A549 (cell line): ENCODE measurements at regions not wholly inside any gene's neighbourhood (a gene's known extent, or its start where the extent isn't known, plus 50 kb on each side); places are given as distances from the start of the nearest gene placed in this dataset.

Source experiments
- ATAC-seq, 2 experiments: fragments of 200-7000 bp in 1 of 2; fragments of >200 bp in 1 of 2; cut with Nextera tagmentation in 1 of 2; cut with Tn5 transposase in 1 of 2; 3 replicates each; pipeline versions ENCODE4 v1.8.0 to v1.9.1; 2018 to 2020; ENCODE audit warnings: mild to moderate bottlenecking in 1 of 2, moderate library complexity in 1 of 2
- CTCF ChIA-PET: fragments of 300-600 bp; sonication (Branson Sonifier 250); formaldehyde crosslinking; extraction: SDS; loops from one replicate; lab custom pipeline; 2021; ENCODE audit warnings: antibody characterized with exemption, inconsistent platforms; lab: Yijun Ruan, JAX
- POLR2A ChIA-PET: fragments of 350-600 bp; formaldehyde crosslinking; extraction: SDS; loops from one replicate; lab custom pipeline; 2021; ENCODE audit warnings: antibody characterized with exemption, inconsistent platforms; lab: Yijun Ruan, JAX
- DNase-seq, 2 experiments: peaks; one replicate each; pipeline versions ENCODE4 v3.0.0 to v3.0.0-alpha.2; 2011 to 2016; ENCODE audit warnings: low read depth in 1 of 2, low spot score in 1 of 2
- FAIRE-seq: peaks from 2 replicates; lab custom pipeline; 2011; peaks lifted over from hg19 to GRCh38; lab: Jason Lieb, UNC
- H3K27ac ChIP-seq, 2 experiments: fragments of >200 bp; sonication (Bioruptor Twin); formaldehyde crosslinking; 3 replicates each; pipeline ENCODE4 v1.5.1; 2016 to 2017
- H3K4me1 ChIP-seq: fragments of >200 bp; sonication (Bioruptor Twin); formaldehyde crosslinking; 3 replicates; pipeline ENCODE4 v1.6.1; 2016
- H3K4me2 ChIP-seq: fragments of >200 bp; sonication (Bioruptor Twin); formaldehyde crosslinking; 3 replicates; pipeline ENCODE4 v1.6.1; 2016
- H3K4me3 ChIP-seq: fragments of >200 bp; sonication (Bioruptor Twin); formaldehyde crosslinking; 3 replicates; pipeline ENCODE4 v1.5.1; 2016
- H3K9me3 ChIP-seq: fragments of >200 bp; sonication (Bioruptor Twin); formaldehyde crosslinking; 3 replicates; pipeline ENCODE4 v1.6.1; 2016
- CBX2 ChIP-seq: fragments of 200-600 bp; sonication (generic); IDR thresholded peaks from 2 replicates; pipeline ENCODE4 v1.6.1; 2016; ENCODE audit warnings: low read depth, mild to moderate bottlenecking, borderline replicate concordance
- CEBPB ChIP-seq, 2 experiments: fragments of >200 bp in 1 of 2; sonication (Bioruptor Twin) in 1 of 2; formaldehyde crosslinking in 1 of 2; IDR thresholded peaks; 2 replicates each; pipeline ENCODE4 v1.6.1; 2012 to 2016
- EHMT2 ChIP-seq: fragments of 200-600 bp; sonication (generic); IDR thresholded peaks from 2 replicates; pipeline ENCODE4 v1.6.1; 2016; ENCODE audit warnings: antibody characterized with exemption, low read depth, mild to moderate bottlenecking, moderate library complexity
- ESRRA ChIP-seq: fragments of 150-350 bp; IDR thresholded peaks from 2 replicates; pipeline ENCODE4 v1.6.1; 2014; ENCODE audit warnings: mild to moderate bottlenecking, low read length, borderline replicate concordance
- FOSB ChIP-seq: fragments of 250-450 bp; sonication (Bioruptor Pico); IDR thresholded peaks from 2 replicates; pipeline ENCODE4 v1.5.0; 2020; ENCODE audit warnings: mild to moderate bottlenecking, moderate library complexity
- GATA3 ChIP-seq: IDR thresholded peaks from 2 replicates; pipeline ENCODE4 v1.6.1; 2012; ENCODE audit warnings: borderline replicate concordance
- HOXA7 ChIP-seq: fragments of 250-450 bp; sonication (Bioruptor Pico); IDR thresholded peaks from 2 replicates; pipeline ENCODE4 v1.5.0; 2020; ENCODE audit warnings: mild to moderate bottlenecking, moderate library complexity
- HOXB5 ChIP-seq: fragments of 250-450 bp; sonication (Bioruptor Pico); IDR thresholded peaks from 2 replicates; pipeline ENCODE4 v1.5.0; 2020; ENCODE audit warnings: mild to moderate bottlenecking, moderate library complexity
- JUN ChIP-seq, 2 experiments: fragments of >200 bp; sonication (Bioruptor Twin); formaldehyde crosslinking; IDR thresholded peaks; 2 replicates in 1 of 2; 3 replicates in 1 of 2; pipeline ENCODE4 v1.6.1; 2016 to 2017
- KDM1A ChIP-seq: fragments of 200-600 bp; sonication (generic); IDR thresholded peaks from 2 replicates; pipeline ENCODE4 v1.6.1; 2016; ENCODE audit warnings: low read depth, mild to moderate bottlenecking
- MYC ChIP-seq: IDR thresholded peaks from 2 replicates; pipeline ENCODE4 v1.6.1; 2012; ENCODE audit warnings: mild to moderate bottlenecking, inconsistent platforms, low read length, improper control_type of control experiment, borderline replicate concordance
- RAD21 ChIP-seq, 2 experiments: fragments of >200 bp in 1 of 2; sonication (Bioruptor Twin) in 1 of 2; formaldehyde crosslinking in 1 of 2; IDR thresholded peaks in 1 of 2; conservative IDR thresholded peaks in 1 of 2; 2 replicates in 1 of 2; 3 replicates in 1 of 2; pipeline ENCODE4 v1.6.1; 2012 to 2018; ENCODE audit warnings: inconsistent platforms in 1 of 2
- RARB ChIP-seq: fragments of 250-450 bp; sonication (Bioruptor Pico); IDR thresholded peaks from 2 replicates; pipeline ENCODE4 v1.8.0; 2021; ENCODE audit warnings: mild to moderate bottlenecking, moderate library complexity
- RNF2 ChIP-seq: fragments of 200-600 bp; sonication (generic); IDR thresholded peaks from 2 replicates; pipeline ENCODE4 v1.6.1; 2016; ENCODE audit warnings: low read depth, mild to moderate bottlenecking, antibody characterized with exemption, moderate library complexity, borderline replicate concordance
- ZFP36 ChIP-seq: fragments of 450-650 bp; IDR thresholded peaks from 2 replicates; pipeline ENCODE4 v1.6.1; 2014; ENCODE audit warnings: borderline replicate concordance; ENCODE audit not compliant: partially characterized antibody
- WGBS: methylation state at CpG from one replicate; pipeline ENCODE4 v1.1.6; 2017; ENCODE audit errors: missing lambda C conversion rate; 5-methylcytosine and 5-hydroxymethylcytosine counted together
- TF ChIP-seq, protein P1 (sequence below): fragments of >200 bp; sonication (Bioruptor Twin); formaldehyde crosslinking; IDR thresholded peaks from 2 replicates; pipeline ENCODE4 v1.6.1; 2016
- TF ChIP-seq, protein P2 (sequence below): fragments of 200-600 bp; sonication (generic); IDR thresholded peaks from 2 replicates; pipeline ENCODE4 v1.6.1; 2016; ENCODE audit warnings: antibody characterized with exemption, mild to moderate bottlenecking, moderate library complexity
- TF ChIP-seq, protein P3 (sequence below): IDR thresholded peaks from 2 replicates; pipeline ENCODE4 v1.6.1; 2012

DNA sequence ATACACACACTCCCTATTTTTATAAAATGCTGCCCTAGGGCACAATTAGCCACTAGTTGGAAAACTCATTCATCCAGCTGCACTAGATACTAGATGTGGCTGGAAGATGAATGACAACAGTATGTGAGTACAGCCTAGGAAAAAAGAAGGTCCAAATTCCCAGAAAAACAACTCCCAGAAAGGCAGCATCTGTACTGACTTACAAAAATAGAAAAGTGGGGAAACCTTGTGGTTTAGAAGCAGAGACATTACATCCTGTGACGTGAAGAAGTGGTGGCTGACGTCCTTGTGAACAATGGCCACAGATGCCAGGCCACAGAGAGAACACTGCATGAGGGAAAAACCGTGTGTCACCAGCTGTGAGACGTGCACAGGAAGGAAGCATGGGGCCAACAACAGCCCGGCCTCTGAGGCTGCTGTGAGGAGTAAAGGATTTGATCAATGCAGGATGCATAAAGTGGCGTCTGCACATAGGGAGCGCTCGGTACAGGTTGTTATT, 81.2 kb downstream of the SPRY1 start:
- Histone ChIP-seq H3K9me3 (no peaks in the 10 kb centered on the region), H3K4me3 (no peak overlapping the region), H3K4me1 (peaks cover 18% of the 10 kb centered on the region; the same call in 2 of the 3 replicates), H3K4me2 (no peak overlapping the region), H3K27ac (no peak overlapping the region)
- DNase-seq (no peak), FAIRE-seq (no peak), ATAC-seq (no peak)
- ChIA-PET CTCF (no interaction called here), POLR2A (no interaction called here)
- WGBS: 80% methylated on average over 8 of the region's 8 CpGs
- TF ChIP-seq JUN (IDR thresholded peaks at IDR 0.05) (no peak), ZFP36 (no peak), RARB (CRISPR knock-in tag) (no peak), RAD21 (conservative IDR thresholded peaks at IDR 0.05 in 1 of 2, IDR thresholded peaks at IDR 0.05 in 1 of 2) (no peak), RNF2 (no peak), CBX2 (no peak), GATA3 (no peak), HOXA7 (CRISPR knock-in tag) (no peak), HOXB5 (no peak)
- TF ChIP-seq, protein P1, sequence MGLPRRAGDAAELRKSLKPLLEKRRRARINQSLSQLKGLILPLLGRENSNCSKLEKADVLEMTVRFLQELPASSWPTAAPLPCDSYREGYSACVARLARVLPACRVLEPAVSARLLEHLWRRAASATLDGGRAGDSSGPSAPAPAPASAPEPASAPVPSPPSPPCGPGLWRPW: no peak

DNA sequence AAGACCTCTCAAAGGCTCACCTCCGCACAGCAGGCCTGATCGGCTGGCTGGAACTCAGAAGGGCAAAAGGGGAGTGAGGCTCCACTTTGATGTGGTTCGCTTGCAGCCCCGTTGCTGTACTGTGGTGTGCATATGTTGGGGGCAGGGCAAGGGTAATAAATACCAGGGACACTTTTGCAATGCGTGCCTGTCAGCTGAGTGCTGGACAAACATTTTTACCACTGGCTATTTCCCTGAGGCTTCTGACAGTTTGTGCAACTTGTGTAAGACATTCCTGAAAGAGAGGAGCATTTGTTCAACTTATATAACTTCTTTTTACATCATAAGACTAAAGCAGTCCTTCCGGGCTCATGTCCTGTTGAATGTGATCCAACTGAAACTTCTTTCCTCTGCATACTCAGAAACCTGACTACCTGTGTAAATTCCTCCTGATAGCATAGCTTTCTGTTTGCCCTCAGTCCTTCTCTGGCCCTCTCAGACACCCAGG, 82.3 kb downstream of the SPRY1 start:
- TF ChIP-seq HOXB5 (no peak), FOSB (CRISPR knock-in tag) (no peak)
- H3K9me3 ChIP-seq: no peaks in the 10 kb centered on the region
- ChIA-PET CTCF (no interaction called here), POLR2A (no interaction called here)
- H3K27ac ChIP-seq: no peak overlapping the region; a peak in 1 of 6 replicates
- H3K4me1 ChIP-seq: peaks cover 18% of the 10 kb centered on the region; the same call in 2 of the 3 replicates
- DNase-seq (no peak), ATAC-seq (peak in 1 of 2 experiments; percentile 27; a peak in 3 of 6 replicates), FAIRE-seq (no peak)
- H3K4me3 ChIP-seq: no peak overlapping the region
- peak overlapping the region; percentile 22 for H3K4me2 ChIP-seq
- 30% methylated on average over 6 of the region's 6 CpGs for WGBS

DNA sequence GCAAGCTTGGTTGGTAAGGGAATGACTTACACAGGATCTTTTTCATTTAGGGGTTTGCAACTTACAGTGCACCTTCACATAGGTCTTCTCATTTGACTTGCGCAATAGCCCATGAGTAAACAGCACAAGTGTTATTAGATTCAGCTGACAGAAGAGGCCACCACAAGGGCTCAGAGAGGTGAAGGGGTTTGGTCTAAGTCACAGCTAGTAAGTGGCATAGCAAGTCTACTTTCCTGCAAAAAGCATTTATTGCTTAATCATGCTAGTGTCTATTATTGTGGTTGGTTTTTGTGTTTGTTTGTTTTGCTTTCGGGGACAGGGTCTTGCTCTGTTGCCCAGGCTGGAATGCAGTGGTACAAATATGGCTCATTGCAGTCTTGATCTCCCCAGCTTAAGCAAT, 83.3 kb downstream of the SPRY1 start:
- Histone ChIP-seq H3K4me2 (peak overlapping the region; percentile 22; the same call in 1 of the 3 replicates), H3K9me3 (no peaks in the 10 kb centered on the region)
- no peak for ATAC-seq
- TF ChIP-seq, protein P2, sequence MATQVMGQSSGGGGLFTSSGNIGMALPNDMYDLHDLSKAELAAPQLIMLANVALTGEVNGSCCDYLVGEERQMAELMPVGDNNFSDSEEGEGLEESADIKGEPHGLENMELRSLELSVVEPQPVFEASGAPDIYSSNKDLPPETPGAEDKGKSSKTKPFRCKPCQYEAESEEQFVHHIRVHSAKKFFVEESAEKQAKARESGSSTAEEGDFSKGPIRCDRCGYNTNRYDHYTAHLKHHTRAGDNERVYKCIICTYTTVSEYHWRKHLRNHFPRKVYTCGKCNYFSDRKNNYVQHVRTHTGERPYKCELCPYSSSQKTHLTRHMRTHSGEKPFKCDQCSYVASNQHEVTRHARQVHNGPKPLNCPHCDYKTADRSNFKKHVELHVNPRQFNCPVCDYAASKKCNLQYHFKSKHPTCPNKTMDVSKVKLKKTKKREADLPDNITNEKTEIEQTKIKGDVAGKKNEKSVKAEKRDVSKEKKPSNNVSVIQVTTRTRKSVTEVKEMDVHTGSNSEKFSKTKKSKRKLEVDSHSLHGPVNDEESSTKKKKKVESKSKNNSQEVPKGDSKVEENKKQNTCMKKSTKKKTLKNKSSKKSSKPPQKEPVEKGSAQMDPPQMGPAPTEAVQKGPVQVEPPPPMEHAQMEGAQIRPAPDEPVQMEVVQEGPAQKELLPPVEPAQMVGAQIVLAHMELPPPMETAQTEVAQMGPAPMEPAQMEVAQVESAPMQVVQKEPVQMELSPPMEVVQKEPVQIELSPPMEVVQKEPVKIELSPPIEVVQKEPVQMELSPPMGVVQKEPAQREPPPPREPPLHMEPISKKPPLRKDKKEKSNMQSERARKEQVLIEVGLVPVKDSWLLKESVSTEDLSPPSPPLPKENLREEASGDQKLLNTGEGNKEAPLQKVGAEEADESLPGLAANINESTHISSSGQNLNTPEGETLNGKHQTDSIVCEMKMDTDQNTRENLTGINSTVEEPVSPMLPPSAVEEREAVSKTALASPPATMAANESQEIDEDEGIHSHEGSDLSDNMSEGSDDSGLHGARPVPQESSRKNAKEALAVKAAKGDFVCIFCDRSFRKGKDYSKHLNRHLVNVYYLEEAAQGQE: no peak
- peak; percentile 63 to 85; a peak in 3 of 4 replicates for TF ChIP-seq CEBPB (IDR thresholded peaks at IDR 0.05)
- TF ChIP-seq, all 56 proteins: peak for 1
- no peak for FAIRE-seq
- no peak overlapping the region for H3K4me3 ChIP-seq
- 64% methylated on average over 2 of the region's 2 CpGs for WGBS
- peak in 1 of 2 experiments; percentile 3 for DNase-seq
- no peak overlapping the region for H3K27ac ChIP-seq
- ChIA-PET CTCF (interaction anchor here (1.1 kb wide), 1 partner anchor 88 kb away, joined by 3 read pairs; no protein-coding TSS in a partner anchor), POLR2A (no interaction called here)
- H3K4me1 ChIP-seq: peaks cover 18% of the 10 kb centered on the region; the same call in 2 of the 3 replicates

DNA sequence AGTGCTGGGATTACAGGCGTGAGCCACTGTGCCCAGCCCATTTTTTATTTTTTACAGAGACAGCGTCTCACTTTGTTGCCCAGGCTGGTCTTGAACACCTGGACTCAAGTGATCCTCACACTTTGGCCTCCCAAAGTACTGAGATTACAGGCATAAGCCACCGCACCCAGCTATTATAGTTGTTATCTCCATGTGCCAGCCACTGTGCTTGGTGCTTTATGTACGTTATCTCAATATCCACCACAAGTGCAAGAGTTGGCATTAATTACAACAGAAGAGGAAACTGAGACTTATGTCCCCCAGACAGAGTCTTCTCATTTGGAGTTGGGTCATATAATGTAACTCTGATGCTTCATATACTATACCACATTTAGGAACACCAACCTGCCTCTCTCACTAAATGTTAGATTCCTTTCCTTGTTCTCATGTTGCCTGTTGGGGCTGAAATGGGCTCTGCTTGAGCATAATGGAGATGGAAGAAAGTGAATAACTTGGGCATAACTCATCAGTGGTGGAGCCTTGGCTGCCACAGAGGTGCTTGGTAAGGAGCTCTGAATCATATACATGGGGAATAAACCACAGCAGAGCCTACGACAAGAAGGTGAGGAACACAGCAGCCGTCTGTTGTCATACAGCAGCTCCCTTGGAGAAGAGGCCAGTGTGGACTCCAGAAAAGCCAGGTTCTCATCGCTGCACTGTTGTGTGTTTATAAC, 84.3 kb downstream of the SPRY1 start:
- FAIRE-seq: no peak
- Histone ChIP-seq H3K27ac (no peak overlapping the region), H3K4me1 (peaks cover 18% of the 10 kb centered on the region; the same call in 2 of the 3 replicates), H3K4me2 (no peak overlapping the region), H3K9me3 (no peaks in the 10 kb centered on the region), H3K4me3 (no peak overlapping the region)
- CTCF ChIA-PET: no interaction called here
- 78% methylated on average over 6 of the region's 7 CpGs for WGBS
- POLR2A ChIA-PET: no interaction called here
- DNase-seq: peak in 1 of 2 experiments; percentile 3
- ATAC-seq: no peak
- TF ChIP-seq, protein P3, sequence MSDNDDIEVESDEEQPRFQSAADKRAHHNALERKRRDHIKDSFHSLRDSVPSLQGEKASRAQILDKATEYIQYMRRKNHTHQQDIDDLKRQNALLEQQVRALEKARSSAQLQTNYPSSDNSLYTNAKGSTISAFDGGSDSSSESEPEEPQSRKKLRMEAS: no peak
- no peak for TF ChIP-seq HOXA7 (CRISPR knock-in tag)
- no peak for TF ChIP-seq JUN (IDR thresholded peaks at IDR 0.05)
- TF ChIP-seq KDM1A: no peak
- TF ChIP-seq MYC: no peak
- no peak for TF ChIP-seq ESRRA
- TF ChIP-seq EHMT2: no peak
- TF ChIP-seq, protein P1: no peak
